LNCAP (cell line): ENCODE measurements at regions not wholly inside any gene's neighbourhood (a gene's known extent, or its start where the extent isn't known, plus 50 kb on each side); places are given as distances from the start of the nearest gene placed in this dataset.

Source experiments
- CTCF ChIP-seq: fragments of 450-650 bp; IDR thresholded peaks from 2 replicates; pipeline ENCODE4 v1.5.1; 2017; ENCODE audit warnings: mild to moderate bottlenecking

GRCh38 chr21:31460980-31461379 lies 116.9 kb upstream of the TIAM1 start:
- no peak for TF ChIP-seq CTCF

GRCh38 chr21:31459457-31459856 lies 115.4 kb upstream of the TIAM1 start:
- TF ChIP-seq CTCF: no peak

GRCh38 chr21:31457675-31458074 lies 113.6 kb upstream of the TIAM1 start:
- TF ChIP-seq CTCF: no peak

- no peak for TF ChIP-seq CTCF
Measured at GRCh38 chr21:31456201-31456600, 112.1 kb upstream of the TIAM1 start.

GRCh38 chr21:31455506-31455905 lies 111.4 kb upstream of the TIAM1 start:
- no peak for TF ChIP-seq CTCF

GRCh38 chr21:31450980-31451379 lies 106.9 kb upstream of the TIAM1 start:
- TF ChIP-seq CTCF: no peak

- TF ChIP-seq CTCF: no peak
Measured at GRCh38 chr21:31449921-31450535, 106.0 kb upstream of the TIAM1 start.

GRCh38 chr21:31448496-31448895 lies 104.4 kb upstream of the TIAM1 start:
- TF ChIP-seq CTCF: no peak
